HCT116 (cell line): ENCODE measurements at regions not wholly inside any gene's neighbourhood (a gene's known extent, or its start where the extent isn't known, plus 50 kb on each side); places are given as distances from the start of the nearest gene placed in this dataset.
A peak's percentile ranks its signal among the peaks of the same experiment; 100 is the strongest.

Experiments
- ATAC-seq: fragments of 200-7000 bp; cut with Tn5 transposase; 2 replicates; pipeline ENCODE4 v1.9.1; 2020; ENCODE audit warnings: mild to moderate bottlenecking, moderate library complexity
- BruUV-seq: library from RNA; stranded (reverse); fragments of 400-500 nt; replicated peaks from 2 replicates; lab custom pipeline; 2021; lab: Mats Ljungman, UMichigan
- CTCF ChIA-PET: fragments of 300-600 bp; sonication (Branson Sonifier 250); formaldehyde crosslinking; loops from one replicate; lab custom pipeline; 2021; ENCODE audit warnings: antibody characterized with exemption; lab: Charles Lee
- POLR2A ChIA-PET: fragments of 300-600, 350-600 bp; sonication (Branson Sonifier 250); formaldehyde crosslinking; loops from one replicate; lab custom pipeline; 2021; ENCODE audit warnings: antibody characterized with exemption; lab: Charles Lee
- RAD21 ChIA-PET, 2 experiments: fragments of 300-600 bp; sonication (Branson Sonifier 250); formaldehyde crosslinking; loops; one replicate each; lab custom pipeline; 2023; ENCODE audit warnings: low total read pairs in 2 of 2; ENCODE audit not compliant: uncharacterized antibody in 2 of 2, unreplicated experiment in 2 of 2, low non-redundant PET in 1 of 2; lab: Charles Lee
- DNase-seq: peaks from one replicate; pipeline ENCODE4 v3.0.0-alpha.2; 2010; ENCODE audit warnings: low read depth, low spot score
- H2AFZ ChIP-seq: fragments of 200-600 bp; shearing (Covaris generic), sonication (generic); 2 replicates; pipeline ENCODE4 v1.6.1; 2017; ENCODE audit warnings: low read depth, mixed run types, mixed read lengths, antibody characterized with exemption, low read length; ENCODE audit not compliant: poor library complexity, severe bottlenecking
- H3K27ac ChIP-seq: 2 replicates; pipeline ENCODE4 v1.5.1; 2012; ENCODE audit warnings: low read depth, low read length
- H3K27me3 ChIP-seq: fragments of 200-600 bp; sonication (generic); 2 replicates; pipeline ENCODE4 v1.6.1; 2016; ENCODE audit warnings: mixed run types, low read length, mixed read lengths; ENCODE audit not compliant: insufficient read depth
- H3K36me3 ChIP-seq, 2 experiments: fragments of 200-500 bp in 1 of 2; fragments of 200-600 bp in 1 of 2; sonication (Bioruptor generic) in 1 of 2; sonication (generic) in 1 of 2; 2 replicates each; pipeline versions ENCODE4 v1.5.1 to v1.6.1; 2014 to 2016; ENCODE audit warnings: low read length in 2 of 2, inconsistent platforms in 1 of 2, mixed read lengths in 1 of 2, mixed run types in 1 of 2; ENCODE audit not compliant: insufficient read depth in 2 of 2, control insufficient read depth in 1 of 2
- H3K4me1 ChIP-seq, 2 experiments: fragments of 200-600 bp in 1 of 2; sonication (generic) in 1 of 2; 2 replicates each; pipeline versions ENCODE4 v1.5.1 to v1.6.1; 2012 to 2017; ENCODE audit warnings: low read length in 2 of 2, inconsistent platforms in 1 of 2, mild to moderate bottlenecking in 1 of 2, mixed read lengths in 1 of 2, mixed run types in 1 of 2, moderate library complexity in 1 of 2; ENCODE audit not compliant: insufficient read depth in 2 of 2, control insufficient read depth in 1 of 2
- H3K4me2 ChIP-seq: fragments of 200-600 bp; sonication (generic); 2 replicates; pipeline ENCODE4 v1.6.1; 2017; ENCODE audit warnings: mixed run types, low read length, mixed read lengths
- H3K4me3 ChIP-seq, 2 experiments: fragments of 200-600 bp in 1 of 2; sonication (generic) in 1 of 2; replicated peaks in 1 of 2; 2 replicates each; pipeline ENCODE4 v1.5.1; 2011 to 2016; ENCODE audit warnings: low read length in 2 of 2, control low read depth in 1 of 2, low read depth in 1 of 2, mild to moderate bottlenecking in 1 of 2, mixed read lengths in 1 of 2, mixed run types in 1 of 2
- H3K79me2 ChIP-seq: fragments of 200-600 bp; sonication (generic); 2 replicates; pipeline ENCODE4 v1.6.1; 2017; ENCODE audit warnings: mild to moderate bottlenecking, mixed run types, low read length, moderate library complexity, mixed read lengths; ENCODE audit not compliant: insufficient read depth
- H3K9ac ChIP-seq: fragments of 200-600 bp; sonication (generic); 2 replicates; pipeline ENCODE4 v1.6.1; 2016; ENCODE audit warnings: low read length, mixed read lengths
- H3K9me2 ChIP-seq: fragments of 200-600 bp; sonication (generic), shearing (Covaris generic); 2 replicates; pipeline ENCODE4 v1.6.1; 2017; ENCODE audit warnings: mixed run types, mild to moderate bottlenecking, moderate library complexity; ENCODE audit not compliant: insufficient read depth
- H3K9me3 ChIP-seq, 2 experiments: fragments of 200-500 bp in 1 of 2; fragments of 200-600 bp in 1 of 2; sonication (Bioruptor generic) in 1 of 2; sonication (generic) in 1 of 2; 2 replicates each; pipeline ENCODE4 v1.6.1; 2014 to 2017; ENCODE audit warnings: low read length in 2 of 2, mixed read lengths in 2 of 2, inconsistent platforms in 1 of 2, low read depth in 1 of 2, mild to moderate bottlenecking in 1 of 2, mixed run types in 1 of 2, moderate library complexity in 1 of 2; ENCODE audit not compliant: control insufficient read depth in 1 of 2, insufficient read depth in 1 of 2
- H4K20me1 ChIP-seq: fragments of 200-600 bp; sonication (generic), shearing (Covaris generic); 2 replicates; pipeline ENCODE4 v1.6.1; 2017; ENCODE audit warnings: mixed run types, mild to moderate bottlenecking, moderate library complexity; ENCODE audit not compliant: insufficient read depth
- CEBPB ChIP-seq: IDR thresholded peaks from 2 replicates; pipeline ENCODE4 v1.6.1; 2012; ENCODE audit warnings: low read depth
- EZH2phosphoT487 ChIP-seq: fragments of 200-600 bp; IDR thresholded peaks from 2 replicates; pipeline ENCODE4 v1.6.1; 2018; ENCODE audit warnings: antibody characterized with exemption, borderline replicate concordance
- JUND ChIP-seq: IDR thresholded peaks from 2 replicates; pipeline ENCODE4 v1.6.1; 2012
- MAX ChIP-seq: IDR thresholded peaks from 2 replicates; pipeline ENCODE4 v1.6.1; 2012
- SRF ChIP-seq: IDR thresholded peaks from 2 replicates; pipeline ENCODE4 v1.6.1; 2012; ENCODE audit warnings: low read depth
- TCF7L2 ChIP-seq: IDR thresholded peaks from 2 replicates; pipeline ENCODE4 v1.7.0; 2011; ENCODE audit warnings: borderline replicate concordance, inconsistent platforms; ENCODE audit not compliant: insufficient read depth, insufficient read length; ENCODE audit errors: extremely low read depth
- YY1 ChIP-seq: IDR thresholded peaks from 2 replicates; pipeline ENCODE4 v1.6.1; 2011; ENCODE audit warnings: low read length, low read depth, moderate library complexity, mild to moderate bottlenecking; ENCODE audit not compliant: insufficient replicate concordance; ENCODE audit errors: extremely low read depth
- ZBTB33 ChIP-seq: IDR thresholded peaks from 2 replicates; pipeline ENCODE4 v1.6.1; 2011; ENCODE audit warnings: mild to moderate bottlenecking, low read length, moderate library complexity; ENCODE audit not compliant: insufficient replicate concordance; ENCODE audit errors: extremely low read depth
- intact Hi-C: fragments of 100-400 bp; cut with micrococcal nuclease; formaldehyde crosslinking; loops from 2 replicates; pipeline ENCODE4 v1.10.0; 2022

GRCh38 chr6:144969602-144970272, 684.6 kb downstream of the UTRN start:
- no TSS peak for BruUV-seq
- RAD21 ChIA-PET: no interaction called here

More at GRCh38 chr6:144969602-144970272, 684.6 kb downstream of the UTRN start:
- ChIA-PET POLR2A (no interaction called here), CTCF (no interaction called here)
- Histone ChIP-seq H2AFZ (peak overlapping the region; percentile 38), H3K9me3 (no peaks in the 10 kb centered on the region), H3K4me1 (peaks cover 0 to 3% of the 10 kb centered on the region in 2 experiments; a peak in 1 of 4 replicates), H3K36me3 (no peaks in the 10 kb centered on the region), H3K4me2 (no peak overlapping the region), H3K27ac (no peak overlapping the region), H3K27me3 (no peaks in the 10 kb centered on the region), H4K20me1 (no peaks in the 10 kb centered on the region), H3K9ac (no peak overlapping the region), H3K4me3 (no peak overlapping the region), H3K79me2 (no peaks in the 10 kb centered on the region), H3K9me2 (no peaks in the 10 kb centered on the region)
- intact Hi-C loops: no loop called here
- ATAC-seq (no peak), DNase-seq (no peak)
- TF ChIP-seq JUND: no peak
- no peak for TF ChIP-seq EZH2phosphoT487
- TF ChIP-seq ZBTB33: no peak
- TF ChIP-seq SRF: no peak
- TF ChIP-seq CEBPB: no peak
- no peak for TF ChIP-seq YY1
- TF ChIP-seq TCF7L2: no peak
- TF ChIP-seq MAX: no peak
